ENCODE measurements at regions not wholly inside any gene's neighbourhood (a gene's known extent, or its start where the extent isn't known, plus 50 kb on each side); places are given as distances from the start of the nearest gene placed in this dataset.

GRCh38 chr20:60788070-60788469, 464.0 kb upstream of the CDH4 start:
- TF ChIP-seq CTCF (IDR thresholded peaks at IDR 0.05) = no peak
- TF ChIP-seq EZH2 (IDR thresholded peaks at IDR 0.05) = no peak
- no peak for TF ChIP-seq EZH2phosphoT487 (IDR thresholded peaks at IDR 0.05)
